SH-SY5Y (cell line): ENCODE measurements at regions not wholly inside any gene's neighbourhood (a gene's known extent, or its start where the extent isn't known, plus 50 kb on each side); places are given as distances from the start of the nearest gene placed in this dataset.

ENCODE experiments used
- GATA2 ChIP-seq: IDR thresholded peaks from 2 replicates; pipeline ENCODE4 v1.6.1; 2011; ENCODE audit warnings: mild to moderate bottlenecking, low read depth, low read length
- GATA3 ChIP-seq: IDR thresholded peaks from 2 replicates; pipeline ENCODE4 v1.6.1; 2011; ENCODE audit warnings: low read depth, mild to moderate bottlenecking, low read length, moderate library complexity

DNA sequence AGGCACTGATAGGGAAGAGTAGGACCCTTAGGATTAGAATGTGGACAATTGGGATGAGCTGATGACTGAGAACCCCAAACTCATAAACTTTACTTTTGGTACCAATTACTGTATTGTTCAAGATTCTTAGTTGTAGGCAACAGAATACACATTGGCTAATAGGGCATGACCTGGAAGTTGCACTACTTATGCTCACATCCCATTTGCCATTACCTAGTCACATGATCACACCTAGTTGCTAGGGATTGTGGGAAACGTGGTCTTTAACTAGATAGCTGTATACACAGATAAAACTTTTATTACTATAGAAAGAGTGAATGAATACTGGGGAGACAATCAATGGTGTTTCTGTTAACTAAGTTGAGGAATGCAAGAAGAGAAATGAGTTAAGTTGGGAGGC is 113.4 kb upstream of the AKIRIN2 start:
- TF ChIP-seq GATA2 (no peak), GATA3 (no peak)
